Activated B cell treated with CpG ODN at 0.5 μM for 24 hours (primary cell): ENCODE measurements at regions not wholly inside any gene's neighbourhood (a gene's known extent, or its start where the extent isn't known, plus 50 kb on each side); places are given as distances from the start of the nearest gene placed in this dataset.

ENCODE experiments used
- ATAC-seq: fragments of 200-7000 bp; cut with Tn5 transposase; one replicate; pipeline ENCODE4 v1.10.0; 2021; ENCODE audit warnings: low read depth, mild to moderate bottlenecking, moderate library complexity
- CTCF ChIA-PET: fragments of 350-600 bp; sonication (Branson Sonifier 250); formaldehyde crosslinking; loops from one replicate; lab custom pipeline; 2021; ENCODE audit warnings: antibody characterized with exemption; lab: Charles Lee
- POLR2A ChIA-PET: fragments of 350-600 bp; sonication (Branson Sonifier 250); formaldehyde crosslinking; loops from one replicate; lab custom pipeline; 2021; ENCODE audit warnings: antibody characterized with exemption; lab: Charles Lee
- DNase-seq: peaks from one replicate; pipeline ENCODE4 v3.0.0; 2022
- H3K27ac Mint-ChIP-seq: one replicate; pipeline ENCODE4 v1.8.0; 2020; ENCODE audit warnings: mixed read lengths
- H3K27me3 Mint-ChIP-seq: one replicate; pipeline ENCODE4 v1.8.0; 2021; ENCODE audit warnings: mixed read lengths
- H3K36me3 Mint-ChIP-seq: one replicate; pipeline ENCODE4 v1.8.0; 2021; ENCODE audit warnings: low read depth, mixed read lengths
- H3K4me1 Mint-ChIP-seq: one replicate; pipeline ENCODE4 v1.8.0; 2021; ENCODE audit warnings: mixed read lengths
- H3K4me3 Mint-ChIP-seq: one replicate; pipeline ENCODE4 v1.8.0; 2020; ENCODE audit warnings: mild to moderate bottlenecking, mixed read lengths
- H3K9me3 Mint-ChIP-seq: one replicate; pipeline ENCODE4 v1.8.0; 2020; ENCODE audit warnings: mixed read lengths
- intact Hi-C: fragments of 100-400 bp; cut with micrococcal nuclease; formaldehyde crosslinking; loops from one replicate; pipeline ENCODE4 v1.15.1; 2024
- TF ChIP-seq, protein P1 (sequence below): fragments of 200-600 bp; IDR thresholded peaks from one replicate; pipeline ENCODE4 v1.8.0; 2022; ENCODE audit warnings: antibody characterized with exemption, mild to moderate bottlenecking

DNA sequence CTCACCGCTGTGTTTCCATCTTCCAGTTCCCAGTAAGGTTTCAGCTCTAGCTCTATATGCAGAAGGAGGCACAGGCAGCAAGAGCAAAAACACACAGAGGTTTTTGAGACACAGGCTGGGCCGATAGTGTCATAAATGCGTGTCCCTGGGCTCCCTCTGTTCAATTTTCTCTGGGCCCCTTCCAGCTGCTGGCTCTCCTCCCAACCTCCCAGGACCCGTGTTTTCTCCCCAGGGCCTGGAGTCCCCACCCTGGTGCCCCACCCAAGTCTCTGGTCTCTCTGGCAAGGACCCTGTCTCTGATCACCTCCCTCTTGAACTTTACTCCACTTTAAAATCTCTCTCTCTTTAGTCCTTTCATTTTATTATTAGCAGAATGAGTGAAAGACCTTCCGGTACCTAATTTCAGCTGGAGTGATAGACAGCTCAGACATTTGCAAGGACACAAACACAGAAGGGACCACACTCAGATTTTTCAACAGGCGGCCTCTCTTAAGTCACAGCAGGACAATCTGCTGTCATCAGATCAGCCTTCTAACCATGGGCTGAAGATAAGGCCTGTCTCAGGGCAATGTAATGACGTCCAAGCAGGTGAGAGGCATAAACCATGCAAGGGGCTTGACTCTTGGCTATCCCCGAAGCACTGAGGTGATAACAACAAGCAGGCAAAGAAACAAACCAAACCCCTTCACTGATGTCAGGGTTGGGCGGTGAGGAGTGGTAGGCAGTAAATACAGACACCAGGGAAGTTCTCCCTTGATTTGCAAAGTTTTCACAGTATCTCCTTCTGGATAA is 190.0 kb upstream of the IRS2 start:
- POLR2A ChIA-PET, result no interaction called here
- CTCF ChIA-PET, result no interaction called here
- TF ChIP-seq, protein P1, sequence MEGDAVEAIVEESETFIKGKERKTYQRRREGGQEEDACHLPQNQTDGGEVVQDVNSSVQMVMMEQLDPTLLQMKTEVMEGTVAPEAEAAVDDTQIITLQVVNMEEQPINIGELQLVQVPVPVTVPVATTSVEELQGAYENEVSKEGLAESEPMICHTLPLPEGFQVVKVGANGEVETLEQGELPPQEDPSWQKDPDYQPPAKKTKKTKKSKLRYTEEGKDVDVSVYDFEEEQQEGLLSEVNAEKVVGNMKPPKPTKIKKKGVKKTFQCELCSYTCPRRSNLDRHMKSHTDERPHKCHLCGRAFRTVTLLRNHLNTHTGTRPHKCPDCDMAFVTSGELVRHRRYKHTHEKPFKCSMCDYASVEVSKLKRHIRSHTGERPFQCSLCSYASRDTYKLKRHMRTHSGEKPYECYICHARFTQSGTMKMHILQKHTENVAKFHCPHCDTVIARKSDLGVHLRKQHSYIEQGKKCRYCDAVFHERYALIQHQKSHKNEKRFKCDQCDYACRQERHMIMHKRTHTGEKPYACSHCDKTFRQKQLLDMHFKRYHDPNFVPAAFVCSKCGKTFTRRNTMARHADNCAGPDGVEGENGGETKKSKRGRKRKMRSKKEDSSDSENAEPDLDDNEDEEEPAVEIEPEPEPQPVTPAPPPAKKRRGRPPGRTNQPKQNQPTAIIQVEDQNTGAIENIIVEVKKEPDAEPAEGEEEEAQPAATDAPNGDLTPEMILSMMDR, result no peak
- no peaks in the 10 kb centered on the region for H3K9me3 Mint-ChIP-seq
- no peaks in the 10 kb centered on the region for H3K4me1 Mint-ChIP-seq
- H3K27me3 Mint-ChIP-seq, result no peaks in the 10 kb centered on the region
- no peak overlapping the region for H3K4me3 Mint-ChIP-seq
- no peaks in the 10 kb centered on the region for H3K36me3 Mint-ChIP-seq
- DNase-seq (no peak), ATAC-seq (no peak)
- intact Hi-C loops, result no loop called here
- no peak overlapping the region for H3K27ac Mint-ChIP-seq

DNA sequence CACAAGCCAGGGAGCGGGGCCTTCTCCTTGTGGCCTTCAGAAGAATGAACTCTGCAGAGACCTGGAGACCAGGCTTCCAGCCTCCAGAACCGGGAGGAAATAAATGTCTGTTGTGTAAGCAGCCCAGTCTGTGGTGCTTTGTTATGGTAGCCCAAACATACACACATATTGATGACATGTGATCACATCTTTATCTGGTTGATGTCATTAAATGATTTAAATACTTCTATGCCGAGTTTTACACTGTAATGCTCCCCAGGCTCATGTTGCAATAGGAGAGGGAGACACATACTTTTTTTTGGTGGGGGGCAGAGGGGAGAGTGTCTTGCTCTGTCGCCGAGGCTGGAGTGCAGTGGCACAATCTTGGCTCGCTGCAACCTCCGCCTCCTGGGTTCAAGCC is 188.0 kb upstream of the IRS2 start:
- ATAC-seq (no peak), DNase-seq (no peak)
- Mint-ChIP-seq H3K27me3 (no peaks in the 10 kb centered on the region), H3K36me3 (no peaks in the 10 kb centered on the region), H3K4me1 (no peaks in the 10 kb centered on the region), H3K4me3 (no peak overlapping the region), H3K27ac (no peak overlapping the region), H3K9me3 (peaks cover 11% of the 10 kb centered on the region)
- CTCF ChIA-PET, result no interaction called here
- TF ChIP-seq, protein P1, result no peak
- POLR2A ChIA-PET, result no interaction called here
- intact Hi-C loops, result no loop called here

DNA sequence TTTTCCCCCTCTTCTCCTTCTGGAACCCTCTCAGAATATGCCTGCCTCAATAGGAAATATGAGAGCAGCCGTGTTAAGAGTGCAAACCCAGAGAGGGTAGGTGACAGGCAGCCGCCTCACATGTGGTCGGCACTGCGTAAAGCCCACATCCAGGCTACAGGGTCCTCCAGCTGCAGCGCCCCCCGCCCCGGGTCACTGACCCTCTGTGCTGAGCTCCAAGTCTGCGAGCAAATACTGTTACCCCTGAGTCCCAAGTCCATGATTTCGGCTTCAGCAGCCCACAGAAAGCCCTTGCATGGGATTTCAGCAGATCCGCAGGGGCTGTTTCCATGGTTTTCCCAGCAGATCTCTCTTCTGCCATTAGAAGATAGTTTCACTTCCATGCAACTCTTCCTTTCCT is 186.9 kb upstream of the IRS2 start:
- TF ChIP-seq, protein P1, result no peak
- ChIA-PET POLR2A (no interaction called here), CTCF (no interaction called here)
- intact Hi-C loops, result no loop called here
- Mint-ChIP-seq H3K27ac (no peak overlapping the region), H3K9me3 (peaks cover 11% of the 10 kb centered on the region), H3K4me1 (no peaks in the 10 kb centered on the region), H3K36me3 (no peaks in the 10 kb centered on the region), H3K4me3 (no peak overlapping the region), H3K27me3 (no peaks in the 10 kb centered on the region)
- no peak for DNase-seq
- no peak for ATAC-seq

DNA sequence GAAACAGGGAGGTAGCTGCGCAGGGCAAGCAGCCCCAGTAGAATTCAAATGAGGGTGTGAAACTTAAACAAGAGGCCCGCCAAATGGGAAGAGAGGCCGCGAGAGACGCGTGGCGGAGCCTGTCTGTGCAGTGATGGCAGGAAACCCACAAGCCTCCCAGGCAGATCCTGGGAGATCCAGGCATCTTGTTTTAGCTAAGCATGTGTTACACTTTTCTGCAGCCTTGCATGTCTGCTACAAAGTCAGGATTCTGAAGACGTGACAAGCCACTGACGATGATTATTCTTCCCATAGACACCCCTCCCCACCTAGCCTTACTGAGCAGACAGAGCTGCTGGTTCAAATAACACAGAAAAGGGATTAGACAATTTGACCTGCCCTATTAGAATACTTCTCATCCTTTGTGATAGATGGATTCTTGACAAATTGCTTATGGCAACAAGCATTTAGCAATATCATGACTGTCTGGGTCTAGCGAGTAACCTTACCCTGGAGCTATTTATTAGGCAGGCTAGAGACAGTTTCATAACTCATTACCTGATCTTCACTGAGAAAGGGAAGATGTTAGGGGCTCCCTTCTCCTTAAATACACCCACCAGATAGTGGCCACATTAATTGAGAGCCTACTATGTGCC is 185.2 kb upstream of the IRS2 start:
- no peaks in the 10 kb centered on the region for H3K36me3 Mint-ChIP-seq
- no peaks in the 10 kb centered on the region for H3K4me1 Mint-ChIP-seq
- no peaks in the 10 kb centered on the region for H3K27me3 Mint-ChIP-seq
- TF ChIP-seq, protein P1, result no peak
- H3K27ac Mint-ChIP-seq, result no peak overlapping the region
- CTCF ChIA-PET, result no interaction called here
- ATAC-seq, result no peak
- H3K9me3 Mint-ChIP-seq, result peaks cover 11% of the 10 kb centered on the region
- no peak overlapping the region for H3K4me3 Mint-ChIP-seq
- DNase-seq, result no peak
- POLR2A ChIA-PET, result no interaction called here
- intact Hi-C loops, result no loop called here

DNA sequence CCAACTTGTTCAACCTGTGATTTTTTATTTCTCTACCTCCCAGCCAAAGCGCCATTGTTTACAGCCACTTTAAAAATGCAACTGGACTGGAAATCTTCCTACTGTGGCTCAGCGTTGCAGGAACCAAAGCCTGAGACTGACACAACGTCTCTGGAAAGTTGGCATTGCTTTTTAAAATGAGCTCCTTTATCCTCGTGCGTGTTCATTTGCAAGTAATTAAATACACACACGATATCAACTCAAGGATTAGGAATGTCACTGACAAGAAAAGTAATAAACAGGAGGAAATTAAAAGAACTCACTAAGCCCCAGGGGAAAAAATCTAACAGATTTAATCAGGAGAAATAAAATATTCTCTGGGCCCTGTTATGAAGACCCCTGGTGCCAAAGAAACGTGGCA is 184.6 kb upstream of the IRS2 start:
- ATAC-seq, result no peak
- CTCF ChIA-PET, result no interaction called here

More for the DNA sequence above, 184.6 kb upstream of the IRS2 start:
- no peak for DNase-seq
- no peak overlapping the region for H3K4me3 Mint-ChIP-seq
- no peak overlapping the region for H3K27ac Mint-ChIP-seq
- TF ChIP-seq, protein P1, result no peak
- H3K27me3 Mint-ChIP-seq, result no peaks in the 10 kb centered on the region
- peaks cover 11% of the 10 kb centered on the region for H3K9me3 Mint-ChIP-seq
- H3K36me3 Mint-ChIP-seq, result no peaks in the 10 kb centered on the region
- POLR2A ChIA-PET, result no interaction called here
- no peaks in the 10 kb centered on the region for H3K4me1 Mint-ChIP-seq
- intact Hi-C loops, result no loop called here
